ENCODE measurements at regions not wholly inside any gene's neighbourhood (a gene's known extent, or its start where the extent isn't known, plus 50 kb on each side); places are given as distances from the start of the nearest gene placed in this dataset.
A peak's percentile ranks its signal among the peaks of the same experiment; 100 is the strongest.

GRCh38 chr2:71938108-71938507 lies 209.6 kb downstream of the CYP26B1 start:
- WGBS, 2 donors = 56 to 75% methylated on average over 1 of the region's 1 CpG
- TF ChIP-seq POLR2A (IDR thresholded peaks at IDR 0.05) (no peak), CTCF (IDR thresholded peaks at IDR 0.05) (no peak)
- Histone ChIP-seq H3K4me1 (no peaks in the 10 kb centered on the region), H3K9me3 (no peaks in the 10 kb centered on the region), H3K4me3 (no peak overlapping the region), H3K27me3 (no peaks in the 10 kb centered on the region), H3K36me3 (replicated peaks in 1 of 2; ENCODE audit: insufficient read depth in 1 of 2, low read depth in 2 of 2) (no peaks in the 10 kb centered on the region), H3K27ac (no peak overlapping the region)
- DNase-seq (no peak), ATAC-seq (no peak)
- intact Hi-C loops (cut with DNase I) = no loop called here

- Histone ChIP-seq H3K27me3 (no peaks in the 10 kb centered on the region), H3K9me3 (no peaks in the 10 kb centered on the region), H3K27ac (no peak overlapping the region), H3K36me3 (replicated peaks in 1 of 2; ENCODE audit: insufficient read depth in 1 of 2, low read depth in 2 of 2) (no peaks in the 10 kb centered on the region), H3K4me3 (no peak overlapping the region), H3K4me1 (no peaks in the 10 kb centered on the region)
- no peak for TF ChIP-seq POLR2A (IDR thresholded peaks at IDR 0.05)
- no peak for TF ChIP-seq CTCF (IDR thresholded peaks at IDR 0.05)
- DNase-seq = no peak
- WGBS, 2 donors = 75 to 84% methylated on average over 1 of the region's 1 CpG
- no peak for ATAC-seq
- intact Hi-C loops (cut with DNase I) = no loop called here
These were observed 210.3 kb downstream of the CYP26B1 start for GRCh38 chr2:71937396-71937795.

- TF ChIP-seq CTCF (IDR thresholded peaks at IDR 0.05) = no peak
- no peak for TF ChIP-seq POLR2A (IDR thresholded peaks at IDR 0.05)
- Histone ChIP-seq H3K4me3 (no peak overlapping the region), H3K9me3 (no peaks in the 10 kb centered on the region), H3K36me3 (replicated peaks in 1 of 2; ENCODE audit: insufficient read depth in 1 of 2, low read depth in 2 of 2) (no peaks in the 10 kb centered on the region), H3K27ac (no peak overlapping the region), H3K4me1 (no peaks in the 10 kb centered on the region), H3K27me3 (no peaks in the 10 kb centered on the region)
- ATAC-seq = no peak
- no peak for DNase-seq
- 72 to 76% methylated on average over 5 of the region's 5 CpGs for WGBS, 2 donors
- intact Hi-C loops (cut with DNase I) = no loop called here
These were observed 211.3 kb downstream of the CYP26B1 start for GRCh38 chr2:71936076-71937030.

GRCh38 chr2:71935262-71935848 lies 212.3 kb downstream of the CYP26B1 start:
- ATAC-seq (peak; percentile 33), DNase-seq (peak in 1 of 4 donors; percentile 18)
- no peak for TF ChIP-seq CTCF (IDR thresholded peaks at IDR 0.05)
- TF ChIP-seq POLR2A (IDR thresholded peaks at IDR 0.05) = no peak
- no peak overlapping the region for H3K27ac ChIP-seq
- H3K4me3 ChIP-seq = no peak overlapping the region
- no peaks in the 10 kb centered on the region for H3K4me1 ChIP-seq
- H3K9me3 ChIP-seq = no peaks in the 10 kb centered on the region
- 63 to 70% methylated on average over 11 of the region's 11 CpGs for WGBS, 2 donors
- intact Hi-C loops (cut with DNase I) = no loop called here
- H3K36me3 ChIP-seq (replicated peaks in 1 of 2; ENCODE audit: insufficient read depth in 1 of 2, low read depth in 2 of 2) = no peaks in the 10 kb centered on the region
- H3K27me3 ChIP-seq = no peaks in the 10 kb centered on the region
